ENCODE measurements at regions not wholly inside any gene's neighbourhood (a gene's known extent, or its start where the extent isn't known, plus 50 kb on each side); places are given as distances from the start of the nearest gene placed in this dataset.

GRCh38 chr10:47238331-47239095, 61.5 kb upstream of the GDF10 start:
- no peak for DNase-seq (ENCODE audit: low spot score)
- no peak for TF ChIP-seq FOXA1 (IDR thresholded peaks at IDR 0.05)
- TF ChIP-seq GABPA (IDR thresholded peaks at IDR 0.05 in 1 of 2, conservative IDR thresholded peaks at IDR 0.05 in 1 of 2) = no peak
- H3K4me1 ChIP-seq (ENCODE audit: control insufficient read depth in 4 of 4, insufficient read depth in 4 of 4, low read length in 3 of 4) = no peaks in the 10 kb centered on the region
- H3K27me3 ChIP-seq (ENCODE audit: control insufficient read depth in 4 of 4, insufficient read depth in 4 of 4, low read length in 3 of 4) = no peaks in the 10 kb centered on the region
- no peak overlapping the region for H3K27ac ChIP-seq (ENCODE audit: low read depth in 1 of 2, low read length in 2 of 2)
- peaks cover 0 to 3% (median 3%) of the 10 kb centered on the region in 4 donors for H3K9me3 ChIP-seq (ENCODE audit: control insufficient read depth in 4 of 4, low read length in 3 of 4)
- H3K36me3 ChIP-seq (ENCODE audit: control insufficient read depth in 4 of 4, insufficient read depth in 3 of 4, low read depth in 1 of 4, low read length in 3 of 4) = no peaks in the 10 kb centered on the region
- no peak overlapping the region for H3K9ac ChIP-seq (ENCODE audit: low read depth in 1 of 2, low read length in 2 of 2)
- H3K4me3 ChIP-seq (ENCODE audit: low read depth in 1 of 3, low read length in 3 of 3) = no peak overlapping the region
- WGBS = 94% methylated on average over 7 of the region's 7 CpGs

- no peaks in the 10 kb centered on the region for H3K36me3 ChIP-seq (ENCODE audit: control insufficient read depth in 4 of 4, insufficient read depth in 3 of 4, low read depth in 1 of 4, low read length in 3 of 4)
- H3K27me3 ChIP-seq (ENCODE audit: control insufficient read depth in 4 of 4, insufficient read depth in 4 of 4, low read length in 3 of 4) = no peaks in the 10 kb centered on the region
- TF ChIP-seq MAX (IDR thresholded peaks at IDR 0.05) (no peak), CTCF (IDR thresholded peaks at IDR 0.05; ENCODE audit: low read depth, low read length, missing input control) (no peak), SP1 (IDR thresholded peaks at IDR 0.05) (no peak), HNF4G (IDR thresholded peaks at IDR 0.05) (no peak), NR2F2 (IDR thresholded peaks at IDR 0.05) (no peak), RXRA (IDR thresholded peaks at IDR 0.05) (no peak), FOXA2 (IDR thresholded peaks at IDR 0.05) (no peak), ZBTB33 (IDR thresholded peaks at IDR 0.05) (no peak), ATF3 (IDR thresholded peaks at IDR 0.05) (no peak), JUND (IDR thresholded peaks at IDR 0.05) (no peak)
- no peak overlapping the region for H3K4me3 ChIP-seq (ENCODE audit: low read depth in 1 of 3, low read length in 3 of 3)
- H3K4me1 ChIP-seq (ENCODE audit: control insufficient read depth in 4 of 4, insufficient read depth in 4 of 4, low read length in 3 of 4) = no peaks in the 10 kb centered on the region
- no peak overlapping the region for H3K9ac ChIP-seq (ENCODE audit: low read depth in 1 of 2, low read length in 2 of 2)
- no peak for DNase-seq (ENCODE audit: low spot score)
- no peak overlapping the region for H3K27ac ChIP-seq (ENCODE audit: low read depth in 1 of 2, low read length in 2 of 2)
- WGBS = 75% methylated on average over 3 of the region's 3 CpGs
- H3K9me3 ChIP-seq (ENCODE audit: control insufficient read depth in 4 of 4, low read length in 3 of 4) = peaks cover 0 to 3% (median 3%) of the 10 kb centered on the region in 4 donors
Measured at GRCh38 chr10:47239211-47239610, 60.8 kb upstream of the GDF10 start.

- Histone ChIP-seq H3K36me3 (ENCODE audit: control insufficient read depth in 4 of 4, insufficient read depth in 3 of 4, low read depth in 1 of 4, low read length in 3 of 4) (no peaks in the 10 kb centered on the region), H3K4me3 (ENCODE audit: low read depth in 1 of 3, low read length in 3 of 3) (no peak overlapping the region)
- WGBS = 96% methylated on average over 1 of the region's 1 CpG
- TF ChIP-seq SP1 (IDR thresholded peaks at IDR 0.05) = no peak
- no peak for TF ChIP-seq GABPA (IDR thresholded peaks at IDR 0.05 in 1 of 2, conservative IDR thresholded peaks at IDR 0.05 in 1 of 2)
- no peak for TF ChIP-seq NR2F2 (IDR thresholded peaks at IDR 0.05)
- TF ChIP-seq HNF4G (IDR thresholded peaks at IDR 0.05) = no peak
- no peak for TF ChIP-seq FOXA1 (IDR thresholded peaks at IDR 0.05)
- TF ChIP-seq REST (IDR thresholded peaks at IDR 0.05) = no peak
- TF ChIP-seq YY1 (IDR thresholded peaks at IDR 0.05) = no peak
- no peak for TF ChIP-seq TAF1 (conservative IDR thresholded peaks at IDR 0.05)
- TF ChIP-seq CTCF (IDR thresholded peaks at IDR 0.05; ENCODE audit: low read depth, low read length, missing input control) = no peak
- TF ChIP-seq EGR1 (IDR thresholded peaks at IDR 0.05; ENCODE audit: low read depth in 2 of 2) = no peak
- no peak for TF ChIP-seq HNF4A (conservative IDR thresholded peaks at IDR 0.05)
- TF ChIP-seq RXRA (IDR thresholded peaks at IDR 0.05) = no peak
- TF ChIP-seq JUND (IDR thresholded peaks at IDR 0.05) = no peak
Measured at GRCh38 chr10:47240173-47240572, 59.8 kb upstream of the GDF10 start.

More at GRCh38 chr10:47240173-47240572, 59.8 kb upstream of the GDF10 start:
- no peak for DNase-seq (ENCODE audit: low spot score)
- Histone ChIP-seq H3K9me3 (ENCODE audit: control insufficient read depth in 4 of 4, low read length in 3 of 4) (peaks cover 0 to 3% (median 3%) of the 10 kb centered on the region in 4 donors), H3K27me3 (ENCODE audit: control insufficient read depth in 4 of 4, insufficient read depth in 4 of 4, low read length in 3 of 4) (no peaks in the 10 kb centered on the region), H3K4me1 (ENCODE audit: control insufficient read depth in 4 of 4, insufficient read depth in 4 of 4, low read length in 3 of 4) (no peaks in the 10 kb centered on the region), H3K9ac (ENCODE audit: low read depth in 1 of 2, low read length in 2 of 2) (no peak overlapping the region), H3K27ac (ENCODE audit: low read depth in 1 of 2, low read length in 2 of 2) (no peak overlapping the region)

All from liver (tissue), 8 donors.